Adrenal gland (tissue), 9 donors: ENCODE measurements at regions not wholly inside any gene's neighbourhood (a gene's known extent, or its start where the extent isn't known, plus 50 kb on each side); places are given as distances from the start of the nearest gene placed in this dataset.

ENCODE experiments used
- DNase-seq, 7 donors: peaks; one replicate each; pipeline ENCODE4 v3.0.0-alpha.2; 2019 to 2020
- H3K27ac ChIP-seq, 5 donors: fragments of 200-600 bp; sonication (generic) in 4 of 5; 1 replicate in 3 of 5; 2 replicates in 2 of 5; pipeline versions ENCODE4 v1.5.1 to v1.8.0; 2016 to 2020; ENCODE audit warnings: mild to moderate bottlenecking in 1 of 5
- H3K27me3 ChIP-seq: fragments of 200-600 bp; 2 replicates; pipeline ENCODE4 v1.8.0; 2021
- H3K36me3 ChIP-seq, 2 donors: fragments of 200-600 bp; replicated peaks in 1 of 2; 1 replicate in 1 of 2; 2 replicates in 1 of 2; pipeline versions ENCODE4 v1.5.1 to v1.8.0; 2018 to 2022
- H3K4me1 ChIP-seq, 2 donors: fragments of 200-600 bp; replicated peaks in 1 of 2; 1 replicate in 1 of 2; 2 replicates in 1 of 2; pipeline versions ENCODE4 v1.5.1 to v1.8.0; 2018 to 2021
- H3K4me3 ChIP-seq, 4 donors: fragments of 200-600 bp; sonication (generic) in 3 of 4; one replicate each; pipeline ENCODE4 v1.5.1; 2016 to 2018
- H3K9me3 ChIP-seq, 3 donors: fragments of 200-600 bp; sonication (generic) in 1 of 3; replicated peaks in 1 of 3; 1 replicate in 2 of 3; 2 replicates in 1 of 3; pipeline versions ENCODE4 v1.5.1 to v1.8.0; 2016 to 2021
- CTCF ChIP-seq, 6 experiments: fragments of 450-650 bp in 4 of 6; fragments of 200-600 bp in 2 of 6; sonication (generic) in 1 of 6; IDR thresholded peaks; 1 replicate in 5 of 6; 2 replicates in 1 of 6; pipeline versions ENCODE4 v1.5.1 to v1.8.0; 2016 to 2021; ENCODE audit warnings: antibody characterized with exemption in 6 of 6, mild to moderate bottlenecking in 2 of 6, moderate library complexity in 1 of 6
- POLR2A ChIP-seq, 2 donors: fragments of 450-650 bp; IDR thresholded peaks; one replicate each; pipeline ENCODE4 v1.6.1; 2017; ENCODE audit warnings: antibody characterized with exemption in 2 of 2, mild to moderate bottlenecking in 2 of 2, moderate library complexity in 1 of 2
- WGBS, 4 donors: extraction: QIAGEN DNeasy Blood & Tissue Kit in 2 of 4; methylation state at CpG; one replicate each; pipeline versions ENCODE4 v1.1.5 to v1.1.7; 2013 to 2017; 5-methylcytosine and 5-hydroxymethylcytosine counted together
- intact Hi-C, 2 donors: fragments of 100-400 bp; cut with DNase I; formaldehyde crosslinking; loops; one replicate each; pipeline versions ENCODE4 v1.14.1 to v1.15.0; 2022 to 2023
- donor health status: healthy with polysubstance abuse.
- donor health status: Bipolar disorder and iron deficiency.
- donor health status: DM: yes; HTN: yes; CAD: no.
- donor health status: DM: no; HTN: no; CAD: no.
- donor health status: DM: no; HTN: no; CAD: no.

GRCh38 chr2:65782186-65782585 lies 349.8 kb upstream of the SPRED2 start:
- Histone ChIP-seq H3K9me3 (no peaks in the 10 kb centered on the region), H3K27ac (no peak overlapping the region), H3K27me3 (no peaks in the 10 kb centered on the region), H3K4me1 (no peaks in the 10 kb centered on the region), H3K36me3 (no peaks in the 10 kb centered on the region), H3K4me3 (no peak overlapping the region)
- TF ChIP-seq POLR2A (IDR thresholded peaks at IDR 0.05) (no peak), CTCF (IDR thresholded peaks at IDR 0.05) (no peak)
- intact Hi-C loops, result no loop called here
- no peak for DNase-seq
- 78 to 91% (median 79%) methylated on average over 1 of the region's 1 CpG for WGBS, 4 donors

DNA sequence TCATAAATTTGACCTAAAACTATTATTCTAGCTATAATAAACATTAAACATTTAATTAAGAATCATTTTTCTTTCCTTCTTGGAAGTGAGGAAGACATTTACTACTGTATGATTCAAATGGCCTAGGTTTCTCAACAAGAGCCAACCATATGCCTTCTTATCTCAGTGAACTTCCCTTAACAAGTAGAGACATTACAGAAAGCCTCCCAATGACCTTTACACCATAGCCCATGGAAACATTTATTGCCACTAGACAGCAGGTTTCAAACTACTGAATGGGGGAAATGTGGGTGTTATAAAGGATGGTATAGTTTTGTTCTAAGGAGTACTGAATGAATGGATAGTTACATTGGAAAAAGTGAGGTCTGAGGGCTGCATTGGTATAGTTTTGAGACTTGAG lies 349.4 kb upstream of the SPRED2 start:
- no peaks in the 10 kb centered on the region for H3K4me1 ChIP-seq
- no peak for DNase-seq
- no peaks in the 10 kb centered on the region for H3K27me3 ChIP-seq
- H3K4me3 ChIP-seq, result no peak overlapping the region
- intact Hi-C loops, result no loop called here
- H3K27ac ChIP-seq, result no peak overlapping the region
- H3K9me3 ChIP-seq, result no peaks in the 10 kb centered on the region
- TF ChIP-seq CTCF (IDR thresholded peaks at IDR 0.05), result no peak
- TF ChIP-seq POLR2A (IDR thresholded peaks at IDR 0.05), result no peak
- H3K36me3 ChIP-seq, result no peaks in the 10 kb centered on the region

- Histone ChIP-seq H3K9me3 (no peaks in the 10 kb centered on the region), H3K4me1 (no peaks in the 10 kb centered on the region), H3K27ac (no peak overlapping the region), H3K4me3 (no peak overlapping the region), H3K27me3 (no peaks in the 10 kb centered on the region), H3K36me3 (no peaks in the 10 kb centered on the region)
- no peak for DNase-seq
- intact Hi-C loops, result no loop called here
- no peak for TF ChIP-seq POLR2A (IDR thresholded peaks at IDR 0.05)
- no peak for TF ChIP-seq CTCF (IDR thresholded peaks at IDR 0.05)
- whole genome bisulfite sequencing, 4 donors, result 73 to 93% (median 82%) methylated on average over 1 of the region's 1 CpG
Measured at GRCh38 chr2:65779021-65779420, 346.6 kb upstream of the SPRED2 start.

- no peak for DNase-seq
- no peaks in the 10 kb centered on the region for H3K4me1 ChIP-seq
- TF ChIP-seq CTCF (IDR thresholded peaks at IDR 0.05) (no peak), POLR2A (IDR thresholded peaks at IDR 0.05) (no peak)
- H3K9me3 ChIP-seq, result no peaks in the 10 kb centered on the region
- no peaks in the 10 kb centered on the region for H3K27me3 ChIP-seq
- H3K27ac ChIP-seq, result no peak overlapping the region
- H3K4me3 ChIP-seq, result no peak overlapping the region
- WGBS, 4 donors, result 85 to 90% (median 89%) methylated on average over 2 of the region's 2 CpGs
- intact Hi-C loops, result no loop called here
- no peaks in the 10 kb centered on the region for H3K36me3 ChIP-seq
Measured at GRCh38 chr2:65778137-65778536, 345.7 kb upstream of the SPRED2 start.
